ENCODE measurements at regions not wholly inside any gene's neighbourhood (a gene's known extent, or its start where the extent isn't known, plus 50 kb on each side); places are given as distances from the start of the nearest gene placed in this dataset.

GRCh38 chr13:31922724-31923123 is 108.8 kb upstream of the FRY start:
- H3K27me3 ChIP-seq: no peaks in the 10 kb centered on the region
- H3K27ac ChIP-seq: no peak overlapping the region
- TF ChIP-seq CTCF (IDR thresholded peaks at IDR 0.05) (no peak), POLR2AphosphoS5 (IDR thresholded peaks at IDR 0.05) (no peak)
- no peaks in the 10 kb centered on the region for H3K36me3 ChIP-seq
- H3K9me3 ChIP-seq: no peaks in the 10 kb centered on the region
- intact Hi-C loops (cut with DNase I; ENCODE audit: low total_unique reads): no loop called here
- DNase-seq: no peak
- WGBS, 5 donors: 72 to 95% (median 80%) methylated on average over 1 of the region's 1 CpG
- no peak overlapping the region for H3K4me3 ChIP-seq
- H3K4me1 ChIP-seq: peaks cover 6 to 25% (median 14%) of the 10 kb centered on the region in 4 donors

DNA sequence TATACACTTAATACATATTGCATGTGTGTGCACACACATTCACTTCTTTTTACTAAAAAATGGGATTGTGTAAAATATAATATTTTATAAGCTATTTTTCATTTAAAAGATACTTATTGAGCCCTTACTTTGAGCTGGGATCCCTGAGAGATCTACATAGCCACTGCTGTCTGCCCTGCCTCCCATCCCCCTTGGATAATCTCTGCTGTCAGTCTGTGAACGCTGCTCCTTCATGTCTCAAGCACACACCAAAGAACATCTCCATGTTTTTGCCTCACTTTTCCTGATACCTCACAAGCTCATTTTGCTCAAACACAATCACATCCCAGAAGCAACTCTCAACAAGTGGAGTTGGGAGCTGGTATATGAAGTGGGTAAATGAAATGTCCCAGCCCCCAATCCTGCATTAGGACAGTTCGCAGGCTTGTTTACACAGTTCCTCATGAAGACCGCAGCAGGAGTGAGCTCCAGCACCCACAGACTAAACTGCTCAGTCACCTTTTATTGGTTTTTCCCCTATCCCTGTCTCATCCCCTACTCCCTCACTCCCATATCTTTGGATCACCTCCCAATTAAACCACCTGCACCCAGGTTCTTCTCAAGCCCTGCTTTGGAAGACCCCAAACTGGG is 108.3 kb upstream of the FRY start:
- H3K4me1 ChIP-seq: peaks cover 7 to 28% (median 17%) of the 10 kb centered on the region in 4 donors
- no peaks in the 10 kb centered on the region for H3K36me3 ChIP-seq
- DNase-seq: no peak
- intact Hi-C loops (cut with DNase I; ENCODE audit: low total_unique reads): no loop called here
- H3K9me3 ChIP-seq: no peaks in the 10 kb centered on the region
- 76 to 80% (median 79%) methylated on average over 3 of the region's 3 CpGs for WGBS, 5 donors
- no peak overlapping the region for H3K4me3 ChIP-seq
- no peak overlapping the region for H3K27ac ChIP-seq
- TF ChIP-seq POLR2A (IDR thresholded peaks at IDR 0.05): no peak
- no peak for TF ChIP-seq CTCF (IDR thresholded peaks at IDR 0.05)
- no peak for TF ChIP-seq POLR2AphosphoS5 (IDR thresholded peaks at IDR 0.05)
- no peak for TF ChIP-seq EP300 (IDR thresholded peaks at IDR 0.05)
- no peaks in the 10 kb centered on the region for H3K27me3 ChIP-seq

- H3K27ac ChIP-seq: no peak overlapping the region
- no peaks in the 10 kb centered on the region for H3K27me3 ChIP-seq
- no peaks in the 10 kb centered on the region for H3K36me3 ChIP-seq
- peaks cover 7 to 45% (median 26%) of the 10 kb centered on the region in 4 donors for H3K4me1 ChIP-seq
- no peaks in the 10 kb centered on the region for H3K9me3 ChIP-seq
- TF ChIP-seq CTCF (IDR thresholded peaks at IDR 0.05): no peak
- intact Hi-C loops (cut with DNase I; ENCODE audit: low total_unique reads): no loop called here
- no peak for DNase-seq
- no peak overlapping the region for H3K4me3 ChIP-seq
- WGBS, 5 donors: 65 to 78% (median 72%) methylated on average over 2 of the region's 2 CpGs
Measured at GRCh38 chr13:31925079-31925478, 106.5 kb upstream of the FRY start.

DNA sequence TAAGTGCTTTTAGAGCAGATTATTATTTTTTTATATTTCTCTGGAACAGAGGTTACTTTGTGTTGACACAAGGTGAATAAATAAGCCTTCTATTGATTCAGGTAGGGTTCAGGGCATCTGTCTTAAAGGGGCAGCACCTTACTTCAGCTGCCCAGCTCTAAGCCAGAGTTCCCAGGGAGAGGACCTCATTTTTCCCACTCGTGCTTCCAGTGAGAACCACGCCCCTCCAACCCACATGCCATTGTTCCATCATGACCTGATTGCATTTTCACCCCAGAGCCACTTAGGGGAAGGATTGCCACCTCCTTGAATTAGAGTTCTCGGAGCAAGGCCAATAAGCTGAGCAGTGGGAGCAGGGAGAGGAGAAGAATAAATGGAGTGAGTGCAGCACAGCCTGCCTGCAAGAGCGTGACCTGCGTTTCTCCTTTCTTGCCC is 104.3 kb upstream of the FRY start:
- Histone ChIP-seq H3K4me1 (peaks cover 7 to 51% (median 35%) of the 10 kb centered on the region in 4 donors), H3K36me3 (no peaks in the 10 kb centered on the region), H3K27ac (peak overlapping the region; percentile 68 to 87 (median 78)), H3K27me3 (no peaks in the 10 kb centered on the region), H3K4me3 (peak overlapping the region in 1 of 4 donors; percentile 4), H3K9me3 (no peaks in the 10 kb centered on the region)
- TF ChIP-seq POLR2A (IDR thresholded peaks at IDR 0.05) (no peak), EP300 (IDR thresholded peaks at IDR 0.05) (no peak), CTCF (IDR thresholded peaks at IDR 0.05) (no peak), POLR2AphosphoS5 (IDR thresholded peaks at IDR 0.05) (no peak)
- intact Hi-C loops (cut with DNase I; ENCODE audit: low total_unique reads): no loop called here
- 29 to 59% (median 43%) methylated on average over 5 of the region's 5 CpGs for WGBS, 5 donors
- DNase-seq: peak; percentile 40 to 65

Data from stomach (tissue), 8 donors.